ENCODE measurements at regions not wholly inside any gene's neighbourhood (a gene's known extent, or its start where the extent isn't known, plus 50 kb on each side); places are given as distances from the start of the nearest gene placed in this dataset.
"Not testable (repeated sequence)": the region's sequence is repeated elsewhere in the genome, so short reads cannot be mapped to it uniquely, and the experiment has no call there.

DNA sequence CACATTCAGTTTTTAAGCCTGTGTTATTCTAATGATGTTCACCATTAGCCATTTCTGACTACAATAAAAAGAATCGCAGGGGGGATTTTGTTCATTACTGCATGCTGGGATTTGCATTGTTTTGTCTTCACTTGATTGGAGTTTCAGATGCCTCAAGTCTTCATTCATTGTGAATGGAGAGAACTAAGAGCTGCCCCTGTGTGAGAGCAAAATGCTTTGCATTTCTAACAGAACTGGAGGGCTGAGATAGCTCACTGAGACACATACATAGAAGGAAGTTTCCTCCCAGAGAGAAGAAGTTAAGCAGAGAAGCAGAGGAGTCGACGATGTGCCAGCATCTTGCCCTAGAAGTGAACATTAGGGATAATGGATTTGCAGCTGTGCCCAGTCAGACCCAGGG, 113.5 kb upstream of the GATB start:
- DNase-seq (ENCODE audit: low read depth in 4 of 4, low spot score in 3 of 4): no peak

DNA sequence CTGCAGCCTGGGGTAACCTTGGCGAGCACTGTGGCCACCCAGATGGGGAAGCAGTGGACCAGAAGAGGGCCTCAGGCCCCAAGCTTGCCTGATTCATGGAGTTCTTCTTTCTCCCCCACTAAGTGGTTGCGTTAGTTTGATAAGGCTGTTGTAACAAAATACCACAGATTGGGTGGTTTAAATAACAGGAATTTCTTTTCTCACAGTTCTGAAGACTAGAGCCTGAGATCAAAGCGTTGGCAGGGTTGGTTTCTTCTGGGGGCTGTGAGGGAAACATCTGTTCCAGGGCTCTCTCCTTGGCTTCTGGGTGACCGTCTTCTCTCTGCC, 105.7 kb upstream of the GATB start:
- DNase-seq (ENCODE audit: low read depth in 4 of 4, low spot score in 3 of 4): no peak

DNA sequence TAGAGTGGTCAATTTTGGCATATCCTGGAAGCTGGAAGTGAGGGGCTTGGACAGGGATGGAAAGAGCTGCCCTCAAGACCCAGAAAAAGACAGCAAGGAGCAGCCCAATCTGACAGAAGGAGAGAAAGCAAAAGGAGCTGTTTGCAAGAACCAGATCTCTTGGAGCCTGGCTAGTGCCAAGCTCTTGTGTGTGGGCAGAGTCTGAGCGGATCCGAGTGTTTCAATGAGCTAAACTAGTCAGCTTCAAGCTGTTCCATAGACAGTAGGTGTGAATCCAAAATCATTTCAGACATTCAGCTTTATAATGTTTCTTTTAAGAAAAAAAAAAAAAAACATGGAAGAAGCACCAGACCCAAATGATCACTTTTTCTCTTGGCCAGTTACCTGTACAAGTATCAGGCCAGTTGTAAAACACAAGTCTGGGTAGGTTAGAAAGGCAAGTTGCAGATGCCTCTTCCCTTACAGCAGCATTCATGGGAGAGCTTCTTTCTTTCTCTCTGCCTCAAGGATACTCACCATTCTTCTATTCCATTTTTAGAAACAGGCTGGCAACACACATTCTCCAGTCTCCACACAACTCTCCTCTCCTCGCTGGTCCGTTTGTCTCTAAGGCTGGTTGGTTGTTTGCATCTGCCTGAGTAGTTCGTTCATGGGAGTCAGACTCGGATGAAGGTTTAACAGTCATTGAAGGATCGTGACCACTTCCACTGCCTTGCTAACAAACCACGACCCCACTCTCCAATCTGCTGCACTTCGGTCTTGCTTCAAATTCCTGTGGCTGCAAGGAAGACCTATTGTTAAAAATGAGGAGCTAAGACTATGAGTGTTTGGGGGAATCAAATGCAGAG, 105.2 kb upstream of the GATB start:
- no peak for DNase-seq (ENCODE audit: low read depth in 4 of 4, low spot score in 3 of 4)

DNA sequence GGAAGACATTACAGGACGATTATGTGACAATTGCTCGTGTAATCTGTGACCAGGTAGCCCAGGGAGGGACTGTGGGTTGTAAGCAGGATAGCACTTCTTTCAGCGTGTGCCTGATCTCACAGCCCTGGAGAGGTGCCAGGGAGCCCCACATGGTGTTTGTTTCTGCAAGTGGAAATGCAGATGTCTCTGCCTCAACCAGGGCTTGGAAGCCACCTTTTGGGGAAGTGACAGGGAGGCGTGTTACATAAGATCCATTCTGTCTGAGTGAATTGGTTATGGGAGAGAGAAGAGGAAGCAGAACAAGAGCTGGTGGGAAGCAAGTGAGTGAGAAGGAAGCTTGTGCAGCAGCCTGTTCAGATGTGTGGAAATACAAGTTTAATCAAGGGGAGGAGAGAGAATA, 104.5 kb upstream of the GATB start:
- no peak for DNase-seq (ENCODE audit: low read depth in 4 of 4, low spot score in 3 of 4)

DNA sequence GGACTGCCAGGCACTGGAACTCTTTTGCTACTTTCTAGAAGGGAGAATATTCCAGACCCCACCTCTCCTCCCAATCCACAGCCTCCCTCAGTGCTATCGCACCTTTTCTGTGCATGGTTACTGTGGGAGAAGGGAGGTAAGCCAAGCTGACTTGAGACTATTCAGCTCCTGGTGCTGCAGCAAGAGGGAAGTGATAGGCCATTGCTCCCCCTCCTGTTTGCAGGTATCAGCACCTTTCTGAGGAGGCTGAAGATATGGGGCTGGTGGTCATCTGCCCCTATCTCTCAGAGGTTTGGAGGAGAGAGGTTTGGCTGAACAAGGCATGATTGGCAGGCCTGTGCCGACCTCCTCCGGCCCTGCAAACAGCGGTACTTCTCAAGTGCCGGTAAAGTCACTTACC, 103.3 kb upstream of the GATB start:
- DNase-seq (ENCODE audit: low read depth in 4 of 4, low spot score in 3 of 4): no peak

DNA sequence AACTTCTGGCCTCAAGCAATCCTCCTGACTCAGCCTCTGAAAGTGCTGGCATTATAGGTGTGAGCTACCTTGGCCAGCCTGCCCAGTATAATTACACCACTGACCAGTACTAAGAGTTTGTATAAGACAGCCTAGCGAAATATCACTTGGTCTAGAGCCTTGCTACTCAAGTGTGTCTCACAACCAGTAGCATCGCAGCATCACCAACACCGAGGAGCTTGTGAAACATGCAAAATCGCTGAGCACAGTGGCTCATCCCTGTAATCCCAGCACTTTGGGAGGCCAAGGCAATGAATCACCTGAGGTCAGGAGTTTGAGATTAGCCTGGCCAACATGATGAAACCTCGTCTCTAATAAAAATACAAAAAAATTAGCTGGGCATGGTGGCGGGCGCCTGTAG, 102.0 kb upstream of the GATB start:
- no peak for DNase-seq (ENCODE audit: low read depth in 4 of 4, low spot score in 3 of 4)

DNA sequence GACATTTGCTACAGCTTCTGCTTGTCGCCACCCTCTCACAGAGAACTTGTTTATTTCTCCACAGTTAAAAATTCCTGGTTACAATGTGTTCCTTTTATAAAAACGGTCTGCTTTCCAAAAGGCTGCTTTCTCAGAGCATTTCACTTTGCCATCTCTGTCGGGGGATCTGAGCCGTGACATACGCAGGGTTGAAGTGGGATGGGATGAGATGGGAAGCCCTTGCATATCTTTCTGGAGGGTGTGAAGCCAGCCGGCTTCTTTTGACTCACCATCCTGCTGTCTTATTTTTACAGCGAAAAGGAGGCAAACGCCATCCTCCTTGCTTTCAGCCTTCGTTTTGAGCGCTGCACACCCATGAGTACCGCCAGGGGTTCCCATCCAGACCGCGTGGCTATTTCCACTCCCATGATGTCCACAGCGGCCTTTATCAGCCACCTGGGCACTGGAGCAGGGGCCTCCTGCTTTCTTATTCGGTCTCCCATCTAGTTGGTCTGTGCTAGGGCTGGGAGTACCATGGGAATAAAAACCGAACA, 99.8 kb upstream of the GATB start:
- DNase-seq (ENCODE audit: low read depth in 4 of 4, low spot score in 3 of 4): no peak

DNA sequence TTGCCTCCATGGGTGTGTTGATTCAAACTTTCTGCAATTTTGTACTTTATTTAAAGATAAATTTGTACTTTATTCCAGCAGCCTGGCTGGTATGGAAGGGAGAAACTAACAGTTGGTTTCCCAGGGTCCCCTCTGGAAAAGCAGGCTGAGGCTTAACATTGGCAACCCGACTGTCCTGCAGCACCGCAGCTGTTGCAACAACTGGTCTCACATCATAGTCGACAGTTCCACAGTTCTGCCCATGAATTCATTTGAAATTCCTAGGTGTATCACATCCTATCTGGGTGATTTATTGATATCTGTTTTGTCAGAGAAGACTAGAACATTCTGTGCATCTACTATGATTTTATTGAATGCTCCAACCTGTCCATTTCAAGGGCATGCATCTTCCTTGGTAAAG, 98.8 kb upstream of the GATB start:
- no peak for DNase-seq (ENCODE audit: low read depth in 4 of 4, low spot score in 3 of 4)

DNA sequence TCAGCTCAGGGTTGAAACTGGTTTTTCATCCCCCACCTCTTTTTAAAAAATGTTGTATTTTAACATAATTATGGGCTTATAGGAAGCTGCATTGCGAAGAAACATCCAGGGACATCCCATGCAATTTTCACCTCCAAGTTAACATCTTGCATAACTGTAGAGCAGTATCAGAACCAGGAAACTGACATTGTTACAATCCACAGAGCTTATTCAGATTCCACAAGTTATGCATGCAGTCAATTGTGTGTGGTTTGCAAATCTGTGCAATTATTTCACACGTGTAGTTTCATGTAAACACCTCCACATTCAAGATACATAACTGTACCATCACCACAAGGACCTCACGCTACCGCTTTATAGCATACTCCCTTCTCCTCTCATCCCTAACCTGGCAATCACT, 97.5 kb upstream of the GATB start:
- DNase-seq (ENCODE audit: low read depth in 4 of 4, low spot score in 3 of 4): no peak

DNA sequence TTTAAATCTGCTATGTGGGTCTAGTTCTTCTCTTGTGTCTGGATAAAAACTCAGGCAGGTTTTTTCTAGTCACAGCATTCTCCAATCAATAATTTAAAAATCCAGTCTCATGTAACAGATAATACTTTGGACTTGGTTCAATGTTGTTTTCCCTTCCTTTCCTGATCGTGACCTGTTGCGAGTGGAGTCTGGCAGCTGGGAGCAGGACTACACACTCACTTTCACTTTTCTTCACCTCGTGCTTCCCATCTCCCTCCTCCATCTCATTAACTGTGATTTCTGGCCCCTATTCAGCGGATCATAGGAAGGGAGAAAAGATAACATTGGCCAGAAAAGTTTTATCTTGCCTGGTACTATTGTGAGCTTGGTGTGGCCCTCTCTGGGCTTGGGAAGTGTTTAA, 96.6 kb upstream of the GATB start:
- no peak for DNase-seq (ENCODE audit: low read depth in 4 of 4, low spot score in 3 of 4)

DNA sequence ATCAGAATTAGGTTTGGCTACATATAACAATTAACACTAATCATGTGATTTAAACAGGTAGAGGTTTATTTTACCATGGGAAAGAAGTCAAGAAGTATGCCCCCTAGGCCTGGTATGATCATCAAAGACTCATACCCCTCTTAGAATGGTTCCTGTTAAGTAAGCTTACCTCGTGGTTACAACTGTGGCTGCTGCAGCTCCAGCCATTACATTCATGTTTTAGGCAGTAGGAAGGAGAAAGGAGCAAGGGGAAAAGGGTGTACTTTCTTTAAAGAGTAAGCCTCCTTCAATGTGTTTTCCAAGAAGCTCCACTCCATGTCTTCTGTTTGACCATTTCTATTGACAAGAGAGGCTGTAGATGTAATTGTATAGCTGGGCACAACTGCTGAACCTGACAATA, 94.9 kb upstream of the GATB start:
- DNase-seq (ENCODE audit: low read depth in 4 of 4, low spot score in 3 of 4): no peak

DNA sequence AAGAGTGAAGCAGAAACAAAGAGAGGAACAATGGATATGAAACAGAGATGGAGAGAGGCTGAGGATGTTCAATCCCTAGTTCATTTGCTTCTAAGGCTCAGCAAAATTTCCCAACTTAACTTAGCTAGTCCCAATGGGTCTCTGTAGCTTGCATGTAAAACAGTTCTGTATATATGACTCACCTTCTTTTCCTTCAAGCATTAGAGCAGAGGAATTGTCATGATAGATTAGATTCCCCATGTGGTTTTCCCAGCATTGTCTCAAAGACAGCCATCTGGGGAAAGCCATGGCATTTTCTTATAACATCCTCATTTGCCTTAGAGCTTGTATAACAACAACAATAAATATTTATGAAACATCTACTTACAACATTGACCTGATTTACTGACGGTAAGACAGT, 93.9 kb upstream of the GATB start:
- DNase-seq (ENCODE audit: low read depth in 4 of 4, low spot score in 3 of 4): no peak

DNA sequence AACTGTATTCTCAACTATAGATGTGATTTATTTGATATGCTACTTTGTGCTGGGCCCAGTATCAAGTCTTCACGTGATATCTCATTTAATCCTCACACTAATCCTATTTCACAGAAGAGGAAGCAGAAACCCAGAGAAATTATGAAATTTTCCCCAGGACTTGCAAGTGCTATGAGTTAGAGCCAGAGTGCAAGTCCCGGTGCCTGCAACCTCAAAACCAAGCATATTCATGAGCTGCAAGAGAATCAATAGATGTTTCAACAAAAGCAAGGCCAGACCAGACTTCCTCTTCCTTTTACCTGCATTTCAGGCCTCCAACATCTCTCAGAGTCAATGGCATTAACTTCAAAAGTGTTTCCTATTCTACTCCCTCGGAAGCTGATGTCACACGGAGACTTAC, 92.2 kb upstream of the GATB start:
- no peak for DNase-seq (ENCODE audit: low read depth in 4 of 4, low spot score in 3 of 4)

DNA sequence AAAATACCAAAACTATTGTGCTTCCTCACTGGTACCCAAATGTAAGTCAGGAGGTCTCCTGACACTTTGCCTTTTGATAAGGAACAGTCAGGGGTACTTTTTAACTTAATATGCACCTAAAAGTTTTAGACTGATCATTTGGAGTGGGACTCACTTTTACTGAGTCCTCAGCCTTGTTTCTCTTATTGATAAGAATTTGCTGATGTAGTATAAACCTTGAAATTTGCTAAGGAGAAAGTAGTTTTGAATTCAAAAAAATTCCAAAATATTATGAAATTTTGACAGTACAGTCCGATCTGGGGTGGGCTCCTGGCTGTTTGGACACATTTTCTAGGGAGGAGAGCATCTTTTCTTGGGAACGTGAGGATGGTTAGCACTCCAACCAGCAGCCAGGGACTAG, 91.4 kb upstream of the GATB start:
- DNase-seq (ENCODE audit: low read depth in 4 of 4, low spot score in 3 of 4): no peak

DNA sequence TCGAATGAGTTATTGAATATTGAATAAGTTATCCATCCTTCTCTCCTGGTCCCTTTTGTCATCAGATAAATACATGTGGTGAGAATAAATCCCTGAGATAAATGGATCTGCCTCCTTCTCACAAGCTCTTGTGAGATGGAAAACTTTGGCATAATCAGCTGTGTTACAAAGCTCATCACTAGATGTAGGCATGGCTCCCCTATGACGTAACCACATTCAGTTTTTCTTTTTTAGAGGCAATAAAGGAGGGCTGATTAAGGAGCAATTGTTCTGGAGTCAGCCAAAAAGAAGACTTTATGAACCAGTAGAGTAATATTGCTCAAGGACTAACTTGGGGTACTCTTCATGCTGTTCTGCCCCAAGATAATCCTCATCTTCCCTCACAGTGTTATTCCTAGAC, 90.5 kb upstream of the GATB start:
- DNase-seq (ENCODE audit: low read depth in 4 of 4, low spot score in 3 of 4): no peak

DNA sequence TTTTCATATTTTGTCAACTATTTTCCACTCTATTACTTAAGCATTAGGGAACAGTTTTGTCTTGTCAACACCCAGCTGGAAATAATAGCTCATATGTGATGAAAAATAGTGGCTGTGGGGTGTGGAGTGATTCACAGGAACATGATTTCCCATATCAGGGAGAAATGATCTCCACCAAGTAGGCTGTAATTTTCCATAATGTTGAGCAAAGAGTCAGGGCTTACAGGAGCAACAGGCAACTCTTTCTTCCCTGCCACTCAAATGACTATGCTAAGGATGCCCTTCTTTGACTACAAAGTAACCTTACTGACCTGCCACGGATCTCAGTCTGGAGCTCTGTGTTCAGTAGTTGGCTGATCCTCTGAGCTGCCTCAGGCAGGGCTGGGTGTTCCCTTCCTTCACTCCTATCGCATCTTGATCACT, 90.0 kb upstream of the GATB start:
- DNase-seq (ENCODE audit: low read depth in 4 of 4, low spot score in 3 of 4): no peak

DNA sequence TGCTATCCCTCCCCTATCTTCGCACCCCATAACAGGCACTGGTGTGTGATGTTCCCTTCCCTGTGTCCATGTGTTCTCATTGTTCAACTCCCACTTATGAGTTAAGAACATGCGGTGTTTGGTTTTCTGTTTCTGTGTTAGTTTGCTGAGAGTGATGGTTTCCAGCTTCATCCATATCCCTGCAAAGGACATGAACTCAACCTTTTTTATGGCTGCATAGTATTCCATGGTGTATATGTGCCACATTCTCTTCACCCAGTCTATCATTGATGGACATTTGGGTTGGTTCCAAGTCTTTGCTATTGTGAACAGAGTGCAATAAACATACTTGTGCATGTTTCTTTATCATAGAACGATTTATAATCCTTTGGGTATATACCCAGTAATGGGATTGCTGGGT, 84.7 kb upstream of the GATB start:
- not testable (repeated sequence) for DNase-seq (ENCODE audit: low read depth in 4 of 4, low spot score in 3 of 4)

DNA sequence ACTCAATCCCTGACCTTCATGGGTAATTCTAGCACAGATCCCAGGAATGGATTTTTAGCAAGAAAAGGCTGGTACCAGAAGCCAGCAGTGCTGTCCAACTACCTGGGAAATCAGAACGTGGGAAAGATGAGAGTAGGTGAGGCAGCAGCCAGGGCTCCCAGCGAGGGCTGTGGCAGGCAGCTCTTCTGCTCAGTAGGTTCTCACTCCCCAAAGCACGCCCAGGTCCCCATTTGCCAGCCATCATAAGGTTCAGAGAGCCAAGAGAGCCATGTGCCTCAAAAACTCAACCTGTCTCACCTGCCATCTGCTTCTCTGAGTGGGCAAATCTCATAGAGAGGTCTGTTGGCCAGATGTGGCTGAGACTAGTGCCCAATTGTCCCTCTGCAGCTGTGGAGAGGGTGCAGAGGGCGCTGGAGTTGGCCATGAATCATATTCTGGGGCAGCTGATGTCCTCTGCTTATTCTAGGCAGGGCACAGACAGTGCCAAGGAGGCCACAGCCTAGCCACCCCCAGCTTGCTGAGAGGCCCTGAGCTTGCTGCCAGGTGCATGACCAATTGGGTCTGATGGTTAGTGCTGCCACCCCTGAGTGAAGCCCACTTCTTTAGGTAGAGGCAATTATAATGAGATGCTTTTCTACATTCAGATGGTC, 81.7 kb upstream of the GATB start:
- no peak for DNase-seq (ENCODE audit: low read depth in 4 of 4, low spot score in 3 of 4)

DNA sequence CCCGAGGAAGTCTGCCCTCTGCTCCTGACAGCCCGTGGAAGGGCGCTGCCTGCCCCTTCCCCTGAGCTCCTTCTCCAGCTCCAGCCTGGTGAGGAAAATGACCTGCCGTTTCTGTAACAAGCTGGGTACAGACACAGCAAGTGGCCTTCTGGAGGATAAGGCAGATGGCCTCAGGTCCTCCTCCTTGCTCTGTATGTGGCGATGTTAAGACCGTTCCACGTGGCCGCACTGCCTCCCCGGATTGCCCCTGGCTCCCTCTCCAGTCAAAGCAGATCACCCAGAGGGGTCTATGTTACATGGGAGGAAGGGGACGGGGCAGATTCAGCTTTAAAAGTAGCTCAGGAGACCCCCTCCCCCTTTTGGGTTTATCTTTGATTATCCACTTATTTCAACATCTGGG, 80.3 kb upstream of the GATB start:
- no peak for DNase-seq (ENCODE audit: low read depth in 4 of 4, low spot score in 3 of 4)

DNA sequence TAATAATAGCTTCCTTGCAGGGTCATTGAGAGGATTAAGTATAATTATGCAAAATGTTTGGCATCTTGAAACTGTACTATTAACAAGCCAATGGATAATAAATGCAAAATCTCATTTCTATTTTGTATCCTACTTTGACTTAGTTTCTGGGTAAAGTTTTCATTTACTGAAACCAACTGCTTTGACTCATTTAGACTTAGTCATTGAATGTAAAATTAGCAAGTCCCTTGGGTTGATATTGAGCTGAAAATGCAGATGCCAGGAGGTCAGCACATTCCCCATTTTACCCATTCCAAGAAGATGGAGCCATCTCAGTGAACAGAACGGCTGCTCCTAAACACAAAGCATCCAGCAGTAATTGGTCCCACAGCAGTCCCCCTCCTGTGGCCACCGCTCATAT, 74.7 kb upstream of the GATB start:
- DNase-seq (ENCODE audit: low read depth in 4 of 4, low spot score in 3 of 4): no peak

DNA sequence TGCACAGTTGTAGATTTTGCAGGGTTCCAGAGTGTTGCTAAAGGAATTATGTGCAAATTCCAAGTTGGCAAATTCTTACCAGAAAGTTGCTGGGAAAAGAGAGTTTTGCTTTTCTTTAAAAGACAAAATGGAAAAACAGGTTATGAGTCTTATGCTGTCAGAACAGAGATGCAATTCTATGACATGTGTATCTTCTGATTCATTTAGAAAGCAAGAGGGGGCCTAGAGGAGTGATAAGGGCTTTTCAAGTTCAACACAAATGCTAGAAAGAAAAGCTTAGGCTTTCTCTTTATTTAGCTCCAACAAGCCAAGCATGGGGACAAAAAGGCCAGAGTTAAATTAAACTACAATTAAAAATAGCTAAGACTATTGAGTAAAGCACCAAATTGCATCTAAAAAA, 72.4 kb upstream of the GATB start:
- no peak for DNase-seq (ENCODE audit: low read depth in 4 of 4, low spot score in 3 of 4)

DNA sequence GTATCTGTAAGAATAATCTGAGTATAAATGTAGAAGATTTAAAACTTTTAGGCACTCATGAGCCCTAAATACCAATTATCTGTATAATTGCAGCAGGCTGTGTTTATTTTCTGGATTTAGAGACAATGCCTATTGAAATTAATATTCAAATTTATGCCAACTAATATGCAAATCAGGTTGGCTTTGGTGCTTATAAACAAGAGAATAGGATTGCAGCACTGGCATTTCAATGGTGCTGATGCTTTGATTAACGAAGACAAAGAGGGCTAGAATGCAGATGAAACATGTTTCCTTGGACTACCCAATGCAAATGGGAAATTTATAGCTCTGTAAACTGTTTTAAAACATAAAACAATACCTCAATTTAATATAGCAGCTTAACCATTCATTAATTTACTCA, 70.7 kb upstream of the GATB start:
- no peak for DNase-seq (ENCODE audit: low read depth in 4 of 4, low spot score in 3 of 4)

Measured in left renal pelvis (tissue), 4 donors.